Mesodermal cell (in vitro differentiated cells): ENCODE measurements at regions not wholly inside any gene's neighbourhood (a gene's known extent, or its start where the extent isn't known, plus 50 kb on each side); places are given as distances from the start of the nearest gene placed in this dataset.
"Not testable (repeated sequence)": the region's sequence is repeated elsewhere in the genome, so short reads cannot be mapped to it uniquely, and the experiment has no call there.

Experiments used
- H3K27ac ChIP-seq: 2 replicates; pipeline ENCODE4 v1.7.0; 2013; ENCODE audit warnings: mild to moderate bottlenecking, low read depth, low read length, moderate library complexity; ENCODE audit not compliant: severe bottlenecking
- H3K36me3 ChIP-seq: 2 replicates; pipeline ENCODE4 v1.7.1; 2013; ENCODE audit warnings: mild to moderate bottlenecking, low read length, moderate library complexity; ENCODE audit not compliant: control insufficient read depth, insufficient read depth
- H3K4me1 ChIP-seq: one replicate; pipeline ENCODE4 v1.7.1; 2013; ENCODE audit warnings: mild to moderate bottlenecking, low read length; ENCODE audit not compliant: insufficient read depth, control insufficient read depth, poor library complexity, severe bottlenecking
- H3K4me3 ChIP-seq: 2 replicates; pipeline ENCODE4 v1.7.0; 2013; ENCODE audit warnings: low read length, control low read depth, mild to moderate bottlenecking; ENCODE audit not compliant: insufficient read depth, poor library complexity, severe bottlenecking; ENCODE audit errors: extremely low read depth
- H3K9me3 ChIP-seq: 2 replicates; pipeline ENCODE4 v1.7.1; 2013; ENCODE audit warnings: mild to moderate bottlenecking, low read length, moderate library complexity; ENCODE audit not compliant: control insufficient read depth
- WGBS, 2 experiments: methylation state at CpG; one replicate each; pipeline ENCODE4 v1.1.5; 2013; ENCODE audit warnings: missing lambda C conversion rate in 2 of 2; ENCODE audit not compliant: insufficient coverage in 2 of 2; 5-methylcytosine and 5-hydroxymethylcytosine counted together

GRCh38 chr21:25531538-25532250, 75.6 kb downstream of the MRPL39 start:
- not testable (repeated sequence) for H3K4me1 ChIP-seq, H3K27ac ChIP-seq, H3K36me3 ChIP-seq, H3K4me3 ChIP-seq, H3K9me3 ChIP-seq
- 91 to 100% methylated on average over 3 to 9 of the region's 12 CpGs for WGBS, 2 experiments

- H3K4me1 ChIP-seq = no peaks in the 10 kb centered on the region
- H3K4me3 ChIP-seq = no peak overlapping the region
- H3K9me3 ChIP-seq = no peaks in the 10 kb centered on the region
- no CpG with 5 or more reads among the region's 2 CpGs for WGBS, 2 experiments
- H3K36me3 ChIP-seq = no peaks in the 10 kb centered on the region
- no peak overlapping the region for H3K27ac ChIP-seq
Observed at GRCh38 chr21:25528515-25528914, 78.8 kb downstream of the MRPL39 start.

GRCh38 chr21:25518491-25518911, 88.8 kb downstream of the MRPL39 start:
- Histone ChIP-seq H3K4me3 (peak overlapping the region; percentile 9), H3K36me3 (no peaks in the 10 kb centered on the region), H3K9me3 (no peaks in the 10 kb centered on the region), H3K4me1 (peaks cover 11% of the 10 kb centered on the region), H3K27ac (peak overlapping the region; percentile 48)
- 92% methylated on average over 1 of the region's 3 CpGs; no CpG with 5 or more reads in 1 of the 2 experiments for WGBS, 2 experiments

GRCh38 chr21:25515484-25516405, 91.5 kb downstream of the MRPL39 start:
- no CpG with 5 or more reads among the region's 3 CpGs for WGBS, 2 experiments
- H3K4me3 ChIP-seq = no peak overlapping the region
- peak overlapping the region; percentile 52 for H3K27ac ChIP-seq
- H3K9me3 ChIP-seq = no peaks in the 10 kb centered on the region
- H3K4me1 ChIP-seq = peaks cover 11% of the 10 kb centered on the region
- no peaks in the 10 kb centered on the region for H3K36me3 ChIP-seq

- no peaks in the 10 kb centered on the region for H3K9me3 ChIP-seq
- H3K27ac ChIP-seq = no peak overlapping the region
- H3K36me3 ChIP-seq = no peaks in the 10 kb centered on the region
- WGBS, 2 experiments = 92 to 100% methylated on average over 3 to 5 of the region's 5 CpGs
- H3K4me1 ChIP-seq = peaks cover 8% of the 10 kb centered on the region
- H3K4me3 ChIP-seq = no peak overlapping the region
Observed at GRCh38 chr21:25513810-25514209, 93.5 kb downstream of the MRPL39 start.

- Histone ChIP-seq H3K36me3 (no peaks in the 10 kb centered on the region), H3K9me3 (no peaks in the 10 kb centered on the region), H3K4me1 (peaks cover 3% of the 10 kb centered on the region), H3K4me3 (no peak overlapping the region), H3K27ac (no peak overlapping the region)
- WGBS, 2 experiments = 85 to 98% methylated on average over 4 to 6 of the region's 7 CpGs
Observed at GRCh38 chr21:25512095-25513081, 94.9 kb downstream of the MRPL39 start.

GRCh38 chr21:25509862-25510261, 97.4 kb downstream of the MRPL39 start:
- H3K27ac ChIP-seq = no peak overlapping the region
- peaks cover 3% of the 10 kb centered on the region for H3K4me1 ChIP-seq
- no CpG with 5 or more reads among the region's 2 CpGs for WGBS, 2 experiments
- H3K9me3 ChIP-seq = no peaks in the 10 kb centered on the region
- H3K36me3 ChIP-seq = no peaks in the 10 kb centered on the region
- no peak overlapping the region for H3K4me3 ChIP-seq

GRCh38 chr21:25508364-25508763, 98.9 kb downstream of the MRPL39 start:
- 67 to 82% methylated on average over 1 to 3 of the region's 3 CpGs for WGBS, 2 experiments
- Histone ChIP-seq H3K9me3 (no peaks in the 10 kb centered on the region), H3K4me1 (peaks cover 3% of the 10 kb centered on the region), H3K27ac (peak overlapping the region; percentile 74), H3K36me3 (no peaks in the 10 kb centered on the region), H3K4me3 (no peak overlapping the region)

GRCh38 chr21:25507522-25507921, 99.8 kb downstream of the MRPL39 start:
- H3K4me1 ChIP-seq = peaks cover 3% of the 10 kb centered on the region

GRCh38 chr21:25506887-25507286, 100.4 kb downstream of the MRPL39 start:
- Histone ChIP-seq H3K36me3 (no peaks in the 10 kb centered on the region), H3K4me3 (no peak overlapping the region), H3K9me3 (no peaks in the 10 kb centered on the region), H3K4me1 (peaks cover 3% of the 10 kb centered on the region), H3K27ac (no peak overlapping the region)
- whole genome bisulfite sequencing, 2 experiments = 86 to 97% methylated on average over 2 to 4 of the region's 6 CpGs

More at GRCh38 chr21:25507522-25507921, 99.8 kb downstream of the MRPL39 start:
- Histone ChIP-seq H3K9me3 (no peaks in the 10 kb centered on the region), H3K36me3 (no peaks in the 10 kb centered on the region), H3K27ac (no peak overlapping the region), H3K4me3 (no peak overlapping the region)
